ENCODE measurements at regions not wholly inside any gene's neighbourhood (a gene's known extent, or its start where the extent isn't known, plus 50 kb on each side); places are given as distances from the start of the nearest gene placed in this dataset.
A peak's percentile ranks its signal among the peaks of the same experiment; 100 is the strongest.
"Not testable (repeated sequence)": the region's sequence is repeated elsewhere in the genome, so short reads cannot be mapped to it uniquely, and the experiment has no call there.

DNA sequence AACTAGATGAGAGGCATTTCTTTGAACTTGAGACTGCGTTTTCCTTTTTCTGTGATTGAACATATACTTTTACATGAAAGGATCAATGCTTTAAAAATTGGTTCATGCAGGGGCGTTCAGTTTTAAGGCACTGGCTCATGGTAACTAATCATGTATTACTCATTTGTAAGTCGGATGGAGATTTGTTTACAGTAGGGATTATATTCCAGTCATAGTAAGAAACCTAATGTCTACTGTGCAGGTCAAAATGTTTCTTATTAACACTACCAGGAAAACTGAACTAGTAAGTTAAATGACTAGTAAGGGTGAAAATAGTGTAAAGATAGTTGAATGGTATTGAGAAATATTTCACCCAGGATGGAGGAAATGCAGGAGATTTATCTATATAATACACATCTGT is 258.8 kb upstream of the GBE1 start:
- no peak for DNase-seq

DNA sequence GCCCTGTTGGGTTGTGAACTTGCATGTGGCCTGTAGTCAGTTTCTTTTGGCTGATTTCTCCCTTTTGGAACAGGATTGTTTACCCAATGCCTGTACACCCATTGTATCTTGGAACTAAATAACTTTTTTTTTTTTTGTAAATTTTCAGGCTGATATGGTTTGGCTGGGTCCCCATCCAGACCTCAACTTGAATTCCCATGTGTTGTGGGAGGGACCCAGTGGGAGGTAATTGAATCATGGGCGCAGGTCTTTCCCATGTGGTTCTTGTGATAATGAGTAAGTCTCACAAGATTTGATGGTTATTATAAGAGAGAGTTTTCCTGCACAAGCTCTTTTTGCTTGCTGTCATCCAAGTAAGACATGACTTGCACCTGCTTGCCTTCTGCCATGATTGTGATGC is 253.8 kb upstream of the GBE1 start:
- no peak for DNase-seq

- no peak for DNase-seq
These were observed 251.3 kb upstream of the GBE1 start for GRCh38 chr3:82012775-82013174.

- no peak for DNase-seq
These were observed 249.9 kb upstream of the GBE1 start for GRCh38 chr3:82011336-82011735.

DNA sequence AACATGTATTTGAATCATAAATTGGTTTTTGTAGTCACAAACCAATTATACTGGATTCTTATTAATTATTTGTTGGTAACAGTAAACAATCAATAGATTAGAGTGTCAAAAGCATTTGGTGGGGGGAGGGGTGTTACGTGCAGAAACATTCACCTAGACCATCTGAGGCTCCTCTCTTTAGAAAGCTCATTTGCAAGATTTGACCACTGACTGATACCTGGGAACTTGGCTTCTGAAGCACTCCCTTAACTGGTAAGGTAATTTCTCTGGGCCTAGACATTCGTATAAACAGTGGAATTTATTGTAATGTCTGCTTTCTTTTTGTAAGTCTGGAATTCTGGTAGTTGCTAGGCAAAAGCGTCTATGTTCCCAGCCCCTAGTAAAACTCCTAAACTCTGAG is 243.8 kb upstream of the GBE1 start:
- DNase-seq = no peak

GRCh38 chr3:82004266-82004665 is 242.8 kb upstream of the GBE1 start:
- DNase-seq = no peak

- DNase-seq = no peak
These were observed 241.7 kb upstream of the GBE1 start for GRCh38 chr3:82002986-82003642.

GRCh38 chr3:82002491-82002890 is 241.0 kb upstream of the GBE1 start:
- DNase-seq = no peak

GRCh38 chr3:82001276-82001923 is 240.0 kb upstream of the GBE1 start:
- no peak for DNase-seq

DNA sequence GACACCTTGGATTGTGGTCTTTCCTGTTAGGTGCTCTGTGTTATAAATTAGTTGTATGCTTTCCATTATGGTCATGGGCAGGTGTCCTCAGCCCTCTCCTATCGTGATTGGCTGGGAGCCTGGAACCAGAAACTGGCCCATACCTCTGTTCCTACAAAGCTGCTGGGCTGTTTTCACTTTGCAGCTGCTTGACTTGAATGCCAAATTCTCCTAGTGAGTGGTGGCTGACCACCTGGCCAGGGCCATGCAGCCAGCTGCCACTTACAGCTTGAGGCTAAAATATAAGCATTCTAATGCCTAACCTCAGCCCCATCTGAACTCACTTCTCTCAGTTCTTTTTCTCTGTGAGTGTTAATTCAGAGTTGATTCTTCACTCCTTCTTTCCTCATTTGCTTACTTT is 239.3 kb upstream of the GBE1 start:
- DNase-seq = peak; percentile 41

DNA sequence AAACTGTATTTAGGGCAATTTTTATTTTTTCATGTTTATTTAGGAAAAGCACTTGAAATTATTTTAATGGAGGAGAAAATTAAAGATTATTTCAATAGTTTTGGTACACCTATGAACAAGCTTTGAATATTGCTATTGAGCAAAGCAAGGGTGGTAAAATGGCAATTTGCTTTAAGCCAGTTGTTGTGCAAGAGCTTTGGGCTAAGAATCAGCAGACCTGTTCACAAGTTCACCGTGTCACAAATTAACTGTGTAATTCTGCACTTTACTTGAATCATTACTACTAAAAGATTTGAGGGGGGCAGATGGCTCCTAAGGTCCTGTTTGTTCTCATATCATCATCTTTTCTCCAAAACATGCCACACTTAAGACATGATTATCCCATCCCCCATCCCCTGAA is 238.9 kb upstream of the GBE1 start:
- DNase-seq = no peak

- DNase-seq = no peak
These were observed 237.5 kb upstream of the GBE1 start for GRCh38 chr3:81998907-81999306.

- DNase-seq = no peak
These were observed 236.8 kb upstream of the GBE1 start for GRCh38 chr3:81998139-81998755.

GRCh38 chr3:81997390-81997789 is 235.9 kb upstream of the GBE1 start:
- DNase-seq = no peak

- no peak for DNase-seq
These were observed 233.9 kb upstream of the GBE1 start for GRCh38 chr3:81995329-81995728.

GRCh38 chr3:81989758-81990157 is 228.3 kb upstream of the GBE1 start:
- peak; percentile 60 for DNase-seq

DNA sequence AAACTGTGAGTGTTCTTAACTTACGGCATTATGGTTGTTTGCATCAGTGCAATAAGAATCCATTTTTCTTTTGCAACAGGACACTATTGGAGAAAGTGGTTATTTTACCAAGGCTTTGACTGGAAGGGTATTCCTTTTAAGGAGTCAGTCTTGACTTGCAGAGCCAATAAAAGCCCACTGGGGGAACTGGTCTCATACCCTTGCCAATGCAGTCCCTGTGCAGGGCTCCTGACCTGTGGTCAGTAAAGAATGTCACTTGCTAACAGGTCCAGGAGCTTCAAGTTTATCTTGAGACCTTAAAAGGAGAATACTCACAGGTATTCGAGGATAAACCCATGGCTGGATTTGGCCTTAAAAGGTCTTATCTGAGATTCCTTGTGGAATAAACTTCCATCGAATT is 227.8 kb upstream of the GBE1 start:
- DNase-seq = no peak

DNA sequence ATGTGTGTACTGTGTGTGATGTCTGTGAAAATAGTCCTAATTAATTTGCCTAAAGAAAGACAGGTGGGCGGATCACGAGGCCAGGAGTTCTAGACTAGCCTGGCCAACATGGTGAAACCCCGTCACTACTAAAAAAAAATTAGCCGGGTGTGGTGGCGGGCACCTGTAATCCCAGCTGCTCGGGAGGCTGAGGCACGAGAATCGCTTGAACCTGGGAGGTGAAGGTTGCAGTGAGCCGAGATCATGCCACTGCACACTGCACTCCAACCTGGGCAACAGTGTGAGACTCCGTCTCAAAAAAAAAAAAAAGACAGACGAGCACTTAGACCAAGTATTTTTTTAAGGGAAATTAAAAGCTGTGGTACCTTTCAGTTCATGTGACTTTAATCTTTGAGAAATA is 226.0 kb upstream of the GBE1 start:
- not testable (repeated sequence) for DNase-seq

GRCh38 chr3:81985996-81986723 is 224.7 kb upstream of the GBE1 start:
- no peak for DNase-seq

GRCh38 chr3:81983382-81983781 is 221.9 kb upstream of the GBE1 start:
- DNase-seq = no peak

- DNase-seq = no peak
These were observed 219.4 kb upstream of the GBE1 start for GRCh38 chr3:81980596-81981494.

GRCh38 chr3:81974751-81975150 is 213.3 kb upstream of the GBE1 start:
- DNase-seq = no peak

Measured in muscle of arm (tissue), 1 donor.